Nephron progenitor cell (in vitro differentiated cells): ENCODE measurements at regions not wholly inside any gene's neighbourhood (a gene's known extent, or its start where the extent isn't known, plus 50 kb on each side); places are given as distances from the start of the nearest gene placed in this dataset.

ENCODE experiments used
- DNase-seq: peaks from one replicate; pipeline ENCODE4 v3.0.0; 2021
- H3K27ac Mint-ChIP-seq: 2 replicates; pipeline ENCODE4 v1.8.0; 2021; ENCODE audit warnings: mild to moderate bottlenecking, moderate library complexity, mixed read lengths
- H3K27me3 Mint-ChIP-seq: 2 replicates; pipeline ENCODE4 v1.8.0; 2021; ENCODE audit warnings: mild to moderate bottlenecking, low read depth, mixed read lengths; ENCODE audit not compliant: poor library complexity
- H3K36me3 Mint-ChIP-seq: 2 replicates; pipeline ENCODE4 v1.8.0; 2021; ENCODE audit warnings: low read depth, mixed read lengths
- H3K4me1 Mint-ChIP-seq: 2 replicates; pipeline ENCODE4 v1.8.0; 2021; ENCODE audit warnings: mixed read lengths
- H3K4me3 Mint-ChIP-seq: 2 replicates; pipeline ENCODE4 v1.8.0; 2021; ENCODE audit warnings: mild to moderate bottlenecking, moderate library complexity, mixed read lengths
- H3K9me3 Mint-ChIP-seq: 2 replicates; pipeline ENCODE4 v1.8.0; 2021; ENCODE audit warnings: mild to moderate bottlenecking, moderate library complexity, mixed read lengths
- CTCF ChIP-seq: fragments of 200-600 bp; sonication (generic); IDR thresholded peaks from 2 replicates; pipeline ENCODE4 v1.5.0; 2021; ENCODE audit warnings: antibody characterized with exemption

- Mint-ChIP-seq H3K36me3 (no peaks in the 10 kb centered on the region), H3K4me1 (peaks cover 70% of the 10 kb centered on the region), H3K4me3 (peak overlapping the region; percentile 9), H3K27me3 (no peaks in the 10 kb centered on the region), H3K27ac (peak overlapping the region; percentile 86), H3K9me3 (no peaks in the 10 kb centered on the region)
- TF ChIP-seq CTCF = no peak
- peak; percentile 25 for DNase-seq
Observed at GRCh38 chr15:95669146-95669922, 661.2 kb upstream of the NR2F2 start.

GRCh38 chr15:95674031-95674430 lies 656.5 kb upstream of the NR2F2 start:
- Mint-ChIP-seq H3K9me3 (peaks cover 16% of the 10 kb centered on the region), H3K27ac (no peak overlapping the region), H3K36me3 (peaks cover 9% of the 10 kb centered on the region), H3K27me3 (no peaks in the 10 kb centered on the region), H3K4me1 (peaks cover 23% of the 10 kb centered on the region), H3K4me3 (no peak overlapping the region)
- no peak for TF ChIP-seq CTCF
- no peak for DNase-seq

GRCh38 chr15:95676500-95676899 lies 654.0 kb upstream of the NR2F2 start:
- Mint-ChIP-seq H3K27me3 (no peaks in the 10 kb centered on the region), H3K9me3 (peaks cover 16% of the 10 kb centered on the region), H3K4me3 (no peak overlapping the region), H3K36me3 (peaks cover 9% of the 10 kb centered on the region), H3K4me1 (peaks cover 4% of the 10 kb centered on the region), H3K27ac (peak overlapping the region; percentile 9)
- no peak for DNase-seq
- TF ChIP-seq CTCF = no peak

- no peak overlapping the region for H3K4me3 Mint-ChIP-seq
- TF ChIP-seq CTCF = no peak
- H3K27me3 Mint-ChIP-seq = no peaks in the 10 kb centered on the region
Observed at GRCh38 chr15:95679847-95680582, 650.5 kb upstream of the NR2F2 start.

GRCh38 chr15:95680728-95681127 lies 649.8 kb upstream of the NR2F2 start:
- Mint-ChIP-seq H3K36me3 (peaks cover 14% of the 10 kb centered on the region), H3K4me3 (no peak overlapping the region), H3K4me1 (peaks cover 13% of the 10 kb centered on the region), H3K27ac (no peak overlapping the region), H3K27me3 (no peaks in the 10 kb centered on the region), H3K9me3 (peaks cover 20% of the 10 kb centered on the region)
- no peak for DNase-seq
- TF ChIP-seq CTCF = no peak

More at GRCh38 chr15:95679847-95680582, 650.5 kb upstream of the NR2F2 start:
- DNase-seq = no peak
- Mint-ChIP-seq H3K9me3 (peaks cover 26% of the 10 kb centered on the region), H3K4me1 (peaks cover 13% of the 10 kb centered on the region), H3K27ac (no peak overlapping the region), H3K36me3 (peaks cover 19% of the 10 kb centered on the region)
